Stimulated activated CD4-positive, alpha-beta T cell treated with anti-CD3 and anti-CD28 coated beads, Interleukin-2, amount 100 ng/mL, for 48 hours (primary cell): ENCODE measurements at regions not wholly inside any gene's neighbourhood (a gene's known extent, or its start where the extent isn't known, plus 50 kb on each side); places are given as distances from the start of the nearest gene placed in this dataset.
"Not testable (repeated sequence)": the region's sequence is repeated elsewhere in the genome, so short reads cannot be mapped to it uniquely, and the experiment has no call there.

Experiments
- DNase-seq, 2 donors: peaks; one replicate each; pipeline ENCODE4 v3.0.0-alpha.2; 2020

DNA sequence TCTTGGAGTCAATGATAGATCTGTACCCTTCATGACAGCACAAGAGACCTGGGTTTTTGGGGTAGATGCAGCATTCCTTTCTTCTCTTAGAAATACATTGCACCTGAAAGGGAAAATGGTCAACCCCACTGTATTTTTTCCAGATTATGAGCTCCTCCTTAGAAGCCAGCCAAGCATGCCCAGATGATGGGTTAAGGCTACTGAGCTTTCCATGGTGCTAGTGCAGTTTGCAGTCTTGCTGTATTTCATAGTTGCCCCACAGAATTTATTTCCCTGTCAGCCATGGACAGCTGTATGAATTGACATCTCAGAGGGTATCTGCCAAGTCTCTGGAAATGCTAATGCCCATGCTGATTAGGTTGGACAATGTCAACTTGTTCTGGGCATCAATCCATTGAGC lies 73.7 kb upstream of the H2AZ1 start:
- no peak for DNase-seq

DNA sequence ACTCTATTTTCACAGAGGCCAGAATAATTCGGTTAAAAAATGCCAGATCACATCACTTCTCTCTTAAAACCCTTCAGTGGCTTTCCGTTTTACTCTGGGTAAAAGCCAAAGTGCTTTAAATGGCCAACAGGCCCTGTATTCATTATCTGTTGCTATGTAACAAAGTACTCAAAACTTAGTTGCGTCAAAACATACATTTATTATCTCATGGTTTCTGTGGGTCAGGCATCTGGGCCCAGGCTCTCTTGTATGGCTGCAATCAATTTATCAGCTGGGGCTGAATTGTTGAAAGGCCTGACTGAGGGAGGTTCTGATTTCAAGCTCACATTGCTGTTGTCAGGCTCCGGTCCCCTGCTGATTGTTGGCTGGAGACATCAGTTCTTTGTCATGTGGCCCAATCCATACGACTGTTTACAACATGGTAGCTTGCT lies 72.7 kb upstream of the H2AZ1 start:
- DNase-seq, result no peak

DNA sequence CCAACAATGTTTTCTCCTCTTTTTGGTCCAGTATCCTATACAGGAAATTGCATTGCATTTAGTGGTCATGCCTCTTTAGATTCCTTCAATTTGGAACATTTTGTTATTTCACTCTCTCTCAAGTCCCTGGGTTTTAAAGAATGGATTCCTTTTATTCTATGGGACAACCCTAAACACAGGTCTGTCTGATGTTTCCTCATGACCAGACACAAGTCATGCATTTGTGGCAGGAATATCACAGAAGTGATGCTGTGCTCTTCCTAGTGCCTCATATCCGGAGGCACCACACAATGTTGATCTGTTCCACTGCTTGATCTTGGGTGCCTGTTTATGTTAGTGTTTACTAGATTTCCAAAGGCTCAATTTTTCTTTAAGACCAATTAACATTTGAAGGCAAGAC lies 69.7 kb upstream of the H2AZ1 start:
- no peak for DNase-seq

DNA sequence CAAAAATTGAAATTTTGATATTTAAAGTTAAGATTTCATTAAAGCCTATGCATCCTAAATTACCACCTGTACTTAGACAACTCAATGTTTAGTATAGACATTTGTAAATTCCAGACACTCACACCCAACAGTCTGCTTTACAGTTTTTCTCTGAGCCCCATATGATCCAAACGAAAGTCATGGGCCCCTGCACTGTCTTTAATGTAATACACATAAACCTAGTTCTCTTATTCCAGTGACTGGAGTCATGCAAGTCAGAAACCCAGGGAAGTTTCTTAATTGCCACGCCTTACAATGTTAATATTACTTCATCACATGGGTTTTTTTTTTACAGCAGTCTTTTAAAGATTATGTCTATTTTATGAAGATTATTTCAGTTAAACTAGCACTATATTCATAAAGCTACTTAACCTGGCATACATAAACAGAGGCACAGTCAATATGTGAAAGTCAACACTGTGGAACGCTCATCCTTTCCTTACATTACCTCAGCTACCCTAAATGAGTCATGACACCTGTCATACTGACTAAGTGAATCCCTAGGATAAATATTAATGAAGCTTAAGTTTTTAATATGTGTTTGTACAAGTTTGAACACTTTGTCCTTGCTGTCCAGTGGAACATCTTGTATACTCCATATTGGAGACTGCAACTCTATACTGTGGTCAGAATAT lies 67.7 kb upstream of the H2AZ1 start:
- no peak for DNase-seq

DNA sequence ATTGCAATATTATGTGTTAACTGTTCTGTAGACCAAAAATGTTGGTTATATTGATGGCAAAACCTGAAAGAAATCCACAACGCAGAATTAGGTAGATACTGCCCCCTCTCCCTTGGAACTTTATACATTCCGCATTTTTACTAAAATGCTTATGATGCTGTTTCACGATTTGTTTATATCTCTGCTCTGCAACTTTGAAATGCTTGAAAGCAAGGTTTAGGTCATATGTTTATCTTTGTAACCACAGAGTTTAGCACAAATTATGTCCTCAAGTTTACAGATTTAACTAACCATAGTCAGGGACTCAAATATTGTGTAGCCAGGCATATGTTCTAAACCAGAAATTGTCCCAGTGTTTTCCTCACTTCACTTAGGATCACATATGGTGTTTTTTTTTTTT lies 66.1 kb upstream of the H2AZ1 start:
- DNase-seq, result no peak

DNA sequence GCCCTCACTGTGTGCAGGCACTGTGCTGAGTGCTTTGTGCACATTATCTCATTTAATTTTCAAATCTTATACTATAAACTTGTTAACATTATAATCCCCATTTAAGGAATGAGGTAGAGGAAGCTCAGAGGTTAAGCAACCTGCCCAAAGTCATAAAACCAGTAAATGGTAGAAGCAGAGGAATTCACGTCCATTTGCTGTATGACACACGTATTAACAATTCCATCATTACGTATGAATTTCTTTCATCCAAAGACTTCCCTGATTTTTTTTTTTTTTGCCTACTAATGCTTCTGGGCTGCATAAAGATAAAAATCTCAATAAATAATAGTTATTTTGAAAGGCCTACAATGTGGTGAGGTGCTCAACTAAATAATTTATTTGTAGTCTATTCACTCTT lies 64.5 kb upstream of the H2AZ1 start:
- DNase-seq, result no peak

- no peak for DNase-seq
These were observed 59.4 kb upstream of the H2AZ1 start for GRCh38 chr4:100009490-100009889.

GRCh38 chr4:100008048-100008447 lies 58.0 kb upstream of the H2AZ1 start:
- DNase-seq, result no peak

DNA sequence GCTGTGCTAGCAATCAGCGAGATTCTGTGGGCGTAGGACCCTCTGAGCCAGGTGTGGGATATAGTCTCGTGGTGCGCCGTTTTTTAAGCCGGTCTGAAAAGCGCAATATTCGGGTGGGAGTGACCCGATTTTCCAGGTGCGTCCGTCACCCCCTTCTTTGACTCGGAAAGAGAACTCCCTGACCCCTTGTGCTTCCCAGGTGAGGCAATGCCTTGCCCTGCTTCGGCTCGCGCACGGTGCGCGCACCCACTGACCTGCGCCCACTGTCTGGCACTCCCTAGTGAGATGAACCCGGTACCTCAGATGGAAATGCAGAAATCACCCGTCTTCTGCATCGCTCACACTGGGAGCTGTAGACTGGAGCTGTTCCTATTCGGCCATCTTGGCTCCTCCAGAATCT lies 56.1 kb upstream of the H2AZ1 start:
- not testable (repeated sequence) for DNase-seq
